ENCODE measurements at regions not wholly inside any gene's neighbourhood (a gene's known extent, or its start where the extent isn't known, plus 50 kb on each side); places are given as distances from the start of the nearest gene placed in this dataset.
A peak's percentile ranks its signal among the peaks of the same experiment; 100 is the strongest.
"Not testable (repeated sequence)": the region's sequence is repeated elsewhere in the genome, so short reads cannot be mapped to it uniquely, and the experiment has no call there.

- Histone ChIP-seq H3K36me3 (ENCODE audit: control insufficient read depth, insufficient read depth, low read length) (no peaks in the 10 kb centered on the region), H3K4me3 (ENCODE audit: low read depth, low read length) (no peak overlapping the region), H3K9ac (ENCODE audit: low read depth, low read length) (no peak overlapping the region), H3K27ac (ENCODE audit: low read depth, low read length) (no peak overlapping the region), H3K27me3 (ENCODE audit: control insufficient read depth, insufficient read depth, low read length) (no peaks in the 10 kb centered on the region), H3K4me1 (ENCODE audit: control insufficient read depth, insufficient read depth, low read length) (peaks cover 5% of the 10 kb centered on the region; the same call in 1 of the 2 replicates), H3K9me3 (ENCODE audit: control insufficient read depth, insufficient read depth, low read length) (no peaks in the 10 kb centered on the region)
Observed at GRCh38 chr6:68239034-68239433, 396.0 kb upstream of the ADGRB3 start.

GRCh38 chr6:68238097-68238601, 396.9 kb upstream of the ADGRB3 start:
- H3K27me3 ChIP-seq (ENCODE audit: control insufficient read depth, insufficient read depth, low read length), result no peaks in the 10 kb centered on the region
- H3K9me3 ChIP-seq (ENCODE audit: control insufficient read depth, insufficient read depth, low read length), result no peaks in the 10 kb centered on the region
- no peak overlapping the region for H3K4me3 ChIP-seq (ENCODE audit: low read depth, low read length)
- no peaks in the 10 kb centered on the region for H3K36me3 ChIP-seq (ENCODE audit: control insufficient read depth, insufficient read depth, low read length)
- H3K27ac ChIP-seq (ENCODE audit: low read depth, low read length), result no peak overlapping the region
- peaks cover 5% of the 10 kb centered on the region; the same call in 1 of the 2 replicates for H3K4me1 ChIP-seq (ENCODE audit: control insufficient read depth, insufficient read depth, low read length)
- H3K9ac ChIP-seq (ENCODE audit: low read depth, low read length), result no peak overlapping the region

- no peak overlapping the region for H3K4me3 ChIP-seq (ENCODE audit: low read depth, low read length)
- no peak overlapping the region for H3K9ac ChIP-seq (ENCODE audit: low read depth, low read length)
- no peaks in the 10 kb centered on the region for H3K27me3 ChIP-seq (ENCODE audit: control insufficient read depth, insufficient read depth, low read length)
- no peak overlapping the region for H3K27ac ChIP-seq (ENCODE audit: low read depth, low read length)
- no peaks in the 10 kb centered on the region for H3K36me3 ChIP-seq (ENCODE audit: control insufficient read depth, insufficient read depth, low read length)
- no peaks in the 10 kb centered on the region for H3K9me3 ChIP-seq (ENCODE audit: control insufficient read depth, insufficient read depth, low read length)
- H3K4me1 ChIP-seq (ENCODE audit: control insufficient read depth, insufficient read depth, low read length), result peaks cover 5% of the 10 kb centered on the region; the same call in 1 of the 2 replicates
Observed at GRCh38 chr6:68237205-68237604, 397.9 kb upstream of the ADGRB3 start.

GRCh38 chr6:68235326-68235784, 399.7 kb upstream of the ADGRB3 start:
- peaks cover 5% of the 10 kb centered on the region; the same call in 1 of the 2 replicates for H3K4me1 ChIP-seq (ENCODE audit: control insufficient read depth, insufficient read depth, low read length)
- no peak overlapping the region for H3K27ac ChIP-seq (ENCODE audit: low read depth, low read length)
- no peaks in the 10 kb centered on the region for H3K27me3 ChIP-seq (ENCODE audit: control insufficient read depth, insufficient read depth, low read length)
- H3K9me3 ChIP-seq (ENCODE audit: control insufficient read depth, insufficient read depth, low read length), result no peaks in the 10 kb centered on the region
- H3K4me3 ChIP-seq (ENCODE audit: low read depth, low read length), result no peak overlapping the region
- H3K9ac ChIP-seq (ENCODE audit: low read depth, low read length), result no peak overlapping the region
- no peaks in the 10 kb centered on the region for H3K36me3 ChIP-seq (ENCODE audit: control insufficient read depth, insufficient read depth, low read length)

- H3K27me3 ChIP-seq (ENCODE audit: control insufficient read depth, insufficient read depth, low read length), result no peaks in the 10 kb centered on the region
- no peaks in the 10 kb centered on the region for H3K9me3 ChIP-seq (ENCODE audit: control insufficient read depth, insufficient read depth, low read length)
- peaks cover 9% of the 10 kb centered on the region for H3K4me1 ChIP-seq (ENCODE audit: control insufficient read depth, insufficient read depth, low read length)
Observed at GRCh38 chr6:68233623-68234022, 401.5 kb upstream of the ADGRB3 start.

GRCh38 chr6:68229566-68229965, 405.5 kb upstream of the ADGRB3 start:
- Histone ChIP-seq H3K4me1 (ENCODE audit: control insufficient read depth, insufficient read depth, low read length) (peaks cover 18% of the 10 kb centered on the region), H3K9ac (ENCODE audit: low read depth, low read length) (no peak overlapping the region), H3K4me3 (ENCODE audit: low read depth, low read length) (no peak overlapping the region), H3K36me3 (ENCODE audit: control insufficient read depth, insufficient read depth, low read length) (no peaks in the 10 kb centered on the region), H3K27ac (ENCODE audit: low read depth, low read length) (no peak overlapping the region), H3K27me3 (ENCODE audit: control insufficient read depth, insufficient read depth, low read length) (no peaks in the 10 kb centered on the region), H3K9me3 (ENCODE audit: control insufficient read depth, insufficient read depth, low read length) (no peaks in the 10 kb centered on the region)

More at GRCh38 chr6:68233623-68234022, 401.5 kb upstream of the ADGRB3 start:
- Histone ChIP-seq H3K9ac (ENCODE audit: low read depth, low read length) (no peak overlapping the region), H3K27ac (ENCODE audit: low read depth, low read length) (no peak overlapping the region), H3K36me3 (ENCODE audit: control insufficient read depth, insufficient read depth, low read length) (no peaks in the 10 kb centered on the region), H3K4me3 (ENCODE audit: low read depth, low read length) (no peak overlapping the region)

GRCh38 chr6:68226460-68226859, 408.6 kb upstream of the ADGRB3 start:
- Histone ChIP-seq H3K36me3 (ENCODE audit: control insufficient read depth, insufficient read depth, low read length) (no peaks in the 10 kb centered on the region), H3K9ac (ENCODE audit: low read depth, low read length) (no peak overlapping the region)

GRCh38 chr6:68225729-68226128, 409.4 kb upstream of the ADGRB3 start:
- no peaks in the 10 kb centered on the region for H3K9me3 ChIP-seq (ENCODE audit: control insufficient read depth, insufficient read depth, low read length)
- H3K27ac ChIP-seq (ENCODE audit: low read depth, low read length), result peak overlapping the region; percentile 17
- H3K36me3 ChIP-seq (ENCODE audit: control insufficient read depth, insufficient read depth, low read length), result no peaks in the 10 kb centered on the region
- no peak overlapping the region for H3K4me3 ChIP-seq (ENCODE audit: low read depth, low read length)
- peaks cover 18% of the 10 kb centered on the region for H3K4me1 ChIP-seq (ENCODE audit: control insufficient read depth, insufficient read depth, low read length)
- H3K9ac ChIP-seq (ENCODE audit: low read depth, low read length), result no peak overlapping the region
- no peaks in the 10 kb centered on the region for H3K27me3 ChIP-seq (ENCODE audit: control insufficient read depth, insufficient read depth, low read length)

More at GRCh38 chr6:68226460-68226859, 408.6 kb upstream of the ADGRB3 start:
- Histone ChIP-seq H3K9me3 (ENCODE audit: control insufficient read depth, insufficient read depth, low read length) (no peaks in the 10 kb centered on the region), H3K4me3 (ENCODE audit: low read depth, low read length) (no peak overlapping the region), H3K27me3 (ENCODE audit: control insufficient read depth, insufficient read depth, low read length) (no peaks in the 10 kb centered on the region), H3K27ac (ENCODE audit: low read depth, low read length) (no peak overlapping the region), H3K4me1 (ENCODE audit: control insufficient read depth, insufficient read depth, low read length) (peaks cover 18% of the 10 kb centered on the region)

- H3K4me1 ChIP-seq (ENCODE audit: control insufficient read depth, insufficient read depth, low read length), result no peaks in the 10 kb centered on the region
- H3K36me3 ChIP-seq (ENCODE audit: control insufficient read depth, insufficient read depth, low read length), result no peaks in the 10 kb centered on the region
- no peaks in the 10 kb centered on the region for H3K9me3 ChIP-seq (ENCODE audit: control insufficient read depth, insufficient read depth, low read length)
- H3K4me3 ChIP-seq (ENCODE audit: low read depth, low read length), result no peak overlapping the region
- H3K9ac ChIP-seq (ENCODE audit: low read depth, low read length), result no peak overlapping the region
- no peaks in the 10 kb centered on the region for H3K27me3 ChIP-seq (ENCODE audit: control insufficient read depth, insufficient read depth, low read length)
- H3K27ac ChIP-seq (ENCODE audit: low read depth, low read length), result no peak overlapping the region
Observed at GRCh38 chr6:68211242-68211795, 423.8 kb upstream of the ADGRB3 start.

- not testable (repeated sequence) for H3K36me3 ChIP-seq (ENCODE audit: control insufficient read depth, insufficient read depth, low read length); H3K4me3 ChIP-seq (ENCODE audit: low read depth, low read length); H3K9me3 ChIP-seq (ENCODE audit: control insufficient read depth, insufficient read depth, low read length); H3K27ac ChIP-seq (ENCODE audit: low read depth, low read length); H3K27me3 ChIP-seq (ENCODE audit: control insufficient read depth, insufficient read depth, low read length); H3K4me1 ChIP-seq (ENCODE audit: control insufficient read depth, insufficient read depth, low read length); H3K9ac ChIP-seq (ENCODE audit: low read depth, low read length)
Observed at GRCh38 chr6:68207612-68208011, 427.5 kb upstream of the ADGRB3 start.

- Histone ChIP-seq H3K27ac (ENCODE audit: low read depth, low read length) (no peak overlapping the region), H3K4me1 (ENCODE audit: control insufficient read depth, insufficient read depth, low read length) (no peaks in the 10 kb centered on the region), H3K36me3 (ENCODE audit: control insufficient read depth, insufficient read depth, low read length) (no peaks in the 10 kb centered on the region)
Observed at GRCh38 chr6:68200929-68201328, 434.2 kb upstream of the ADGRB3 start.

More at GRCh38 chr6:68200929-68201328, 434.2 kb upstream of the ADGRB3 start:
- H3K27me3 ChIP-seq (ENCODE audit: control insufficient read depth, insufficient read depth, low read length), result no peaks in the 10 kb centered on the region
- H3K9me3 ChIP-seq (ENCODE audit: control insufficient read depth, insufficient read depth, low read length), result peaks cover 15% of the 10 kb centered on the region; the same call in 1 of the 2 replicates
- no peak overlapping the region for H3K9ac ChIP-seq (ENCODE audit: low read depth, low read length)
- H3K4me3 ChIP-seq (ENCODE audit: low read depth, low read length), result no peak overlapping the region
